ENCODE measurements at regions not wholly inside any gene's neighbourhood (a gene's known extent, or its start where the extent isn't known, plus 50 kb on each side); places are given as distances from the start of the nearest gene placed in this dataset.

DNA sequence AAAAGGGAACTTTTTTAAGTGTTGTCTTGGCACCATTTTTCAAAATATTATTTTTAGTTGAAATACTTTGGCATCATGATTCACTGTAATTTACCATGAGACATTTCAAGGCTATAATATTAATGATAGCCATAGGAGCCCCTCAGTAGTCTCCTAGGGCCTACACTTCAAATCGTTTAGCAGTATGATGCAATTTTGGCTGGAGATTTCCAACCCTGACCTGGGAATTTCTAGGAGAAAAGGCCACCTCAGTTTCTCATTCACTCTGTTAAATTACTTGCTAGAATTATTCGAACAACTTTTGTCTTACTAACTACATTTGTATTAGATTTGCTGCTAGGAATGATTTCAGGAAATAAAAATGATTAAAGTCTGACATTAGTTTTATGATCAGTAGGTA lies 1610.9 kb upstream of the RAG2 start:
- TF ChIP-seq, protein P1, sequence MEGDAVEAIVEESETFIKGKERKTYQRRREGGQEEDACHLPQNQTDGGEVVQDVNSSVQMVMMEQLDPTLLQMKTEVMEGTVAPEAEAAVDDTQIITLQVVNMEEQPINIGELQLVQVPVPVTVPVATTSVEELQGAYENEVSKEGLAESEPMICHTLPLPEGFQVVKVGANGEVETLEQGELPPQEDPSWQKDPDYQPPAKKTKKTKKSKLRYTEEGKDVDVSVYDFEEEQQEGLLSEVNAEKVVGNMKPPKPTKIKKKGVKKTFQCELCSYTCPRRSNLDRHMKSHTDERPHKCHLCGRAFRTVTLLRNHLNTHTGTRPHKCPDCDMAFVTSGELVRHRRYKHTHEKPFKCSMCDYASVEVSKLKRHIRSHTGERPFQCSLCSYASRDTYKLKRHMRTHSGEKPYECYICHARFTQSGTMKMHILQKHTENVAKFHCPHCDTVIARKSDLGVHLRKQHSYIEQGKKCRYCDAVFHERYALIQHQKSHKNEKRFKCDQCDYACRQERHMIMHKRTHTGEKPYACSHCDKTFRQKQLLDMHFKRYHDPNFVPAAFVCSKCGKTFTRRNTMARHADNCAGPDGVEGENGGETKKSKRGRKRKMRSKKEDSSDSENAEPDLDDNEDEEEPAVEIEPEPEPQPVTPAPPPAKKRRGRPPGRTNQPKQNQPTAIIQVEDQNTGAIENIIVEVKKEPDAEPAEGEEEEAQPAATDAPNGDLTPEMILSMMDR (IDR thresholded peaks at IDR 0.05), result no peak
- no peak for TF ChIP-seq POLR2A (IDR thresholded peaks at IDR 0.05)

Measured in uterus (tissue), 2 donors.